Testis (tissue), 2 donors: ENCODE measurements at regions not wholly inside any gene's neighbourhood (a gene's known extent, or its start where the extent isn't known, plus 50 kb on each side); places are given as distances from the start of the nearest gene placed in this dataset.

Experiments
- DNase-seq: peaks from one replicate; pipeline ENCODE4 v3.0.0-alpha.2; 2019
- H3K27ac ChIP-seq, 2 donors: fragments of 200-600 bp; sonication (generic); one replicate each; pipeline ENCODE4 v1.5.1; 2019
- H3K27me3 ChIP-seq: fragments of 200-600 bp; sonication (generic); one replicate; pipeline ENCODE4 v1.5.1; 2019
- H3K36me3 ChIP-seq: fragments of 200-600 bp; sonication (generic); one replicate; pipeline ENCODE4 v1.5.1; 2017; ENCODE audit warnings: low read depth; ENCODE audit errors: missing control alignments
- H3K4me1 ChIP-seq: fragments of 200-600 bp; sonication (generic); one replicate; pipeline ENCODE4 v1.5.1; 2019
- H3K4me3 ChIP-seq, 2 donors: fragments of 200-600 bp; sonication (generic); one replicate each; pipeline ENCODE4 v1.5.1; 2017 to 2019
- H3K9me3 ChIP-seq: fragments of 200-600 bp; sonication (generic); one replicate; pipeline ENCODE4 v1.5.1; 2017
- POLR2A ChIP-seq: fragments of 450-650 bp; IDR thresholded peaks from one replicate; pipeline ENCODE4 v1.6.1; 2017; ENCODE audit warnings: antibody characterized with exemption, mild to moderate bottlenecking, moderate library complexity
- WGBS, 2 donors: methylation state at CpG; one replicate each; pipeline ENCODE4 v1.1.5; 2018; 5-methylcytosine and 5-hydroxymethylcytosine counted together
- intact Hi-C: fragments of 100-400 bp; cut with DNase I; formaldehyde crosslinking; loops from one replicate; pipeline ENCODE4 v1.15.1; 2023; ENCODE audit warnings: low total_unique reads
- TF ChIP-seq, protein P1 (sequence below), 3 experiments: fragments of 450-650 bp in 2 of 3; fragments of 200-600 bp in 1 of 3; sonication (generic) in 1 of 3; IDR thresholded peaks; one replicate each; pipeline ENCODE4 v1.5.1; 2016 to 2019; ENCODE audit warnings: antibody characterized with exemption in 3 of 3, mild to moderate bottlenecking in 2 of 3, moderate library complexity in 1 of 3

DNA sequence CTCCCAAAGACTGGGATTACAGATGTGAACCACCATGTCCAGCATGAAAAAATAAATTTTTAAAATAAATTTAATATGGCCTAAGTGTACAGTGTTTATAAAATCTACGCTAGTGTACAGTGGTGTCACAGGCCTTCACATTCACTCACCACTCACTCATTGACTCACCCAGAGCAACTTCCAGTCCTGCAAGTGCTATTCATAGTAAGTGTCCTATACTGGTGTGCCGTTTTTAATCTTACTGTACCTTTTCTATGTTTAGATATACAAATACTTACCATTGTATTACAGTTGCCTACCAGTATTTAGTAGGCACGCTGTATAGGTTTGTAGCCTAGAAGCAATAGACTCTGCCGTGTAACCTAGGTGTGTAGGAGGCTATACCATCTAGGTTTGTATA is 76.1 kb upstream of the FOXN2 start:
- intact Hi-C loops = no loop called here
- no peaks in the 10 kb centered on the region for H3K9me3 ChIP-seq
- H3K27me3 ChIP-seq = no peaks in the 10 kb centered on the region
- DNase-seq = no peak
- H3K4me3 ChIP-seq = no peak overlapping the region
- no peaks in the 10 kb centered on the region for H3K36me3 ChIP-seq
- no peak for TF ChIP-seq POLR2A
- TF ChIP-seq, protein P1, sequence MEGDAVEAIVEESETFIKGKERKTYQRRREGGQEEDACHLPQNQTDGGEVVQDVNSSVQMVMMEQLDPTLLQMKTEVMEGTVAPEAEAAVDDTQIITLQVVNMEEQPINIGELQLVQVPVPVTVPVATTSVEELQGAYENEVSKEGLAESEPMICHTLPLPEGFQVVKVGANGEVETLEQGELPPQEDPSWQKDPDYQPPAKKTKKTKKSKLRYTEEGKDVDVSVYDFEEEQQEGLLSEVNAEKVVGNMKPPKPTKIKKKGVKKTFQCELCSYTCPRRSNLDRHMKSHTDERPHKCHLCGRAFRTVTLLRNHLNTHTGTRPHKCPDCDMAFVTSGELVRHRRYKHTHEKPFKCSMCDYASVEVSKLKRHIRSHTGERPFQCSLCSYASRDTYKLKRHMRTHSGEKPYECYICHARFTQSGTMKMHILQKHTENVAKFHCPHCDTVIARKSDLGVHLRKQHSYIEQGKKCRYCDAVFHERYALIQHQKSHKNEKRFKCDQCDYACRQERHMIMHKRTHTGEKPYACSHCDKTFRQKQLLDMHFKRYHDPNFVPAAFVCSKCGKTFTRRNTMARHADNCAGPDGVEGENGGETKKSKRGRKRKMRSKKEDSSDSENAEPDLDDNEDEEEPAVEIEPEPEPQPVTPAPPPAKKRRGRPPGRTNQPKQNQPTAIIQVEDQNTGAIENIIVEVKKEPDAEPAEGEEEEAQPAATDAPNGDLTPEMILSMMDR (IDR thresholded peaks at IDR 0.05) = no peak
- H3K4me1 ChIP-seq = no peaks in the 10 kb centered on the region
- WGBS, 2 donors = 88 to 91% methylated on average over 4 of the region's 4 CpGs
- H3K27ac ChIP-seq = no peak overlapping the region

DNA sequence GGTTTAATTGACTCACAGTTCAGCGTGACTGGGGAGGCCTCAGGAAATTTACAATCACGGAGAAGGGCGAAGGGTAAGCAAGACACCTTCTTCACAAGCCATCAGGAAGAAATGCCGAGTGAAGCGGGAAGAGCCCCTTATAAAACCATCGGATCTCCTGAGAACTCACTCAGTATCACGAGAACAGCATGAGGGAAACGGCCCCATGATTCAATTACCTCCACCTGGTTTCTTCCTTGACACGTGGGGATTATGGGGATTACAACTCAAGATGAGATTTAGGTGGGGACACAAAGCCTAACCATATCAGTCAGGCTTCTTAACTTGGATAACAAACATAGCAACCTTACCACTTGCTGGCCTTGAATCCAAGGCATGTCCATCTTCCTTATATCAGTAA is 73.6 kb upstream of the FOXN2 start:
- Histone ChIP-seq H3K4me3 (no peak overlapping the region), H3K4me1 (no peaks in the 10 kb centered on the region), H3K27me3 (no peaks in the 10 kb centered on the region), H3K36me3 (no peaks in the 10 kb centered on the region), H3K9me3 (no peaks in the 10 kb centered on the region), H3K27ac (no peak overlapping the region)
- TF ChIP-seq POLR2A = no peak
- TF ChIP-seq, protein P1 (IDR thresholded peaks at IDR 0.05) = no peak
- 72 to 73% methylated on average over 9 of the region's 9 CpGs for whole genome bisulfite sequencing, 2 donors
- intact Hi-C loops = no loop called here
- no peak for DNase-seq

- intact Hi-C loops = no loop called here
- Histone ChIP-seq H3K4me3 (no peak overlapping the region), H3K27ac (no peak overlapping the region), H3K4me1 (peaks cover 12% of the 10 kb centered on the region), H3K36me3 (no peaks in the 10 kb centered on the region), H3K27me3 (no peaks in the 10 kb centered on the region), H3K9me3 (no peaks in the 10 kb centered on the region)
- no peak for DNase-seq
- WGBS, 2 donors = 83 to 94% methylated on average over 4 to 5 of the region's 5 CpGs
- no peak for TF ChIP-seq POLR2A
- TF ChIP-seq, protein P1 (IDR thresholded peaks at IDR 0.05) = no peak
Observed at GRCh38 chr2:48247206-48247605, 67.3 kb upstream of the FOXN2 start.

DNA sequence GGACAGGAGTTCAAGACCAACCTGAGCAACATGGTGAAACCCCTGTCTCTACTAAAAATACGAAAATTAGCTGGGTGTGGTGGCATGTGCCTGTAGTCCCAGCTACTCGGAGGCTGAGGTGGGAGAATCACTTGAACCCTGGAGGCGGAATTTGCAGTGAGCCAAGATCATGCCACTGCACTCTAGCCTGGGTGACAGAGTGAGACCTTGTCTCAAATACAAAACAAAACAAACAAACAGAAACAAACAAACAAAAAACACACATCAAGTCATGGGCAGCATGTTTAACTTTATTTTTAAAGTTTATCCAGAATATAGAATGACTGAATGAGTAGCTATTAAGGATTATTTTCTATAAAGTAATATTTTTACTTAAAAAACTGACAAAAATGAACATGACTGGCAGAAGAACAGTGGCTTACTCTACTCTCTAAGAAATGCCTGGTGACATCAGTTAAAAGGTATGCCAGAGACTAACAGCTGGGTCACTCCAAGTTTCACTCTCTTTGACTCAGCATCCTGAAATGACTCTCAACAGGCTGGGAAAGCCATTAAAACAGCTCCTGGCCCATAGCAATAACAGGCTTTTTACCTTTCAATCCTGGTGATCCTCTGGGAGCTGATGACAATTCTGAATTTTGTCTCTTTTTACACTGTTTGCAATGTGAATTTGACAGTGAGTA is 66.1 kb upstream of the FOXN2 start:
- Histone ChIP-seq H3K9me3 (no peaks in the 10 kb centered on the region), H3K4me1 (peaks cover 12% of the 10 kb centered on the region), H3K4me3 (no peak overlapping the region), H3K27me3 (no peaks in the 10 kb centered on the region), H3K36me3 (no peaks in the 10 kb centered on the region), H3K27ac (no peak overlapping the region)
- 90 to 94% methylated on average over 3 of the region's 3 CpGs for WGBS, 2 donors
- DNase-seq = no peak
- intact Hi-C loops = no loop called here
- TF ChIP-seq POLR2A = no peak
- TF ChIP-seq, protein P1 (IDR thresholded peaks at IDR 0.05) = no peak

GRCh38 chr2:48249025-48249424 is 65.5 kb upstream of the FOXN2 start:
- Histone ChIP-seq H3K4me1 (peaks cover 12% of the 10 kb centered on the region), H3K9me3 (no peaks in the 10 kb centered on the region), H3K4me3 (no peak overlapping the region), H3K36me3 (no peaks in the 10 kb centered on the region), H3K27me3 (no peaks in the 10 kb centered on the region), H3K27ac (no peak overlapping the region)
- 55 to 58% methylated on average over 2 of the region's 2 CpGs for WGBS, 2 donors
- no peak for DNase-seq
- intact Hi-C loops = no loop called here
- TF ChIP-seq POLR2A = no peak
- TF ChIP-seq, protein P1 (IDR thresholded peaks at IDR 0.05) = no peak
